ENCODE measurements at regions not wholly inside any gene's neighbourhood (a gene's known extent, or its start where the extent isn't known, plus 50 kb on each side); places are given as distances from the start of the nearest gene placed in this dataset.

GRCh38 chr6:130771741-130772140 is 55.5 kb upstream of the SMLR1 start:
- DNase-seq: no peak

- DNase-seq: no peak
Measured at GRCh38 chr6:130773860-130774259, 53.3 kb upstream of the SMLR1 start.

GRCh38 chr6:130775411-130776012 is 51.7 kb upstream of the SMLR1 start:
- DNase-seq: no peak

- no peak for DNase-seq
Measured at GRCh38 chr6:130776287-130776925, 50.8 kb upstream of the SMLR1 start.
